ENCODE measurements at regions not wholly inside any gene's neighbourhood (a gene's known extent, or its start where the extent isn't known, plus 50 kb on each side); places are given as distances from the start of the nearest gene placed in this dataset.

DNA sequence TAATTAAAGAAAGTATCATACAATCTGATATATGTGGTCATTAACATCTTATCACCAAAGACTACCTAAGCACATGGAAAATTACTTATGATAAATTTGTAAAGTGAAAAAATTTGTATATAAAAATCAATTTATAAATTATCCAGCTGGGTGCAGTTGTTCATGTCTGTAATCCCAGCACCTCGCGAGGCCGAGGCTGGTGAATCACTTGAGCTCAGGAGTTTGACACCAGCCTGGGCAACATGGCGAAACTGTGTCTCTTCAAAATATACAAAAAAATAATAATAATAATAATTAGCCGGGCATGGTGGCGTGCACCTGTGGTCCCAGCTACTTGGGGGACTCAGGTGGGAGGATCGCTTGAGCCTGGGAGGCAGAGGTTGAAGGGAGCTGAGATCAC lies 82.8 kb upstream of the SYT6 start:
- Histone ChIP-seq H3K4me3 (no peak overlapping the region), H3K27ac (replicated peaks in 1 of 4) (no peak overlapping the region), H3K36me3 (no peaks in the 10 kb centered on the region), H3K4me1 (peaks cover 0 to 5% (median 0%) of the 10 kb centered on the region in 4 donors), H3K9me3 (no peaks in the 10 kb centered on the region), H3K27me3 (no peaks in the 10 kb centered on the region)
- WGBS: 63% methylated on average over 7 of the region's 7 CpGs
- peak; percentile 34 for DNase-seq (ENCODE audit: extremely low spot score)
- no peak for TF ChIP-seq POLR2AphosphoS5 (IDR thresholded peaks at IDR 0.05)
- TF ChIP-seq POLR2A (IDR thresholded peaks at IDR 0.05; ENCODE audit: low read depth): no peak
- TF ChIP-seq, protein P1, sequence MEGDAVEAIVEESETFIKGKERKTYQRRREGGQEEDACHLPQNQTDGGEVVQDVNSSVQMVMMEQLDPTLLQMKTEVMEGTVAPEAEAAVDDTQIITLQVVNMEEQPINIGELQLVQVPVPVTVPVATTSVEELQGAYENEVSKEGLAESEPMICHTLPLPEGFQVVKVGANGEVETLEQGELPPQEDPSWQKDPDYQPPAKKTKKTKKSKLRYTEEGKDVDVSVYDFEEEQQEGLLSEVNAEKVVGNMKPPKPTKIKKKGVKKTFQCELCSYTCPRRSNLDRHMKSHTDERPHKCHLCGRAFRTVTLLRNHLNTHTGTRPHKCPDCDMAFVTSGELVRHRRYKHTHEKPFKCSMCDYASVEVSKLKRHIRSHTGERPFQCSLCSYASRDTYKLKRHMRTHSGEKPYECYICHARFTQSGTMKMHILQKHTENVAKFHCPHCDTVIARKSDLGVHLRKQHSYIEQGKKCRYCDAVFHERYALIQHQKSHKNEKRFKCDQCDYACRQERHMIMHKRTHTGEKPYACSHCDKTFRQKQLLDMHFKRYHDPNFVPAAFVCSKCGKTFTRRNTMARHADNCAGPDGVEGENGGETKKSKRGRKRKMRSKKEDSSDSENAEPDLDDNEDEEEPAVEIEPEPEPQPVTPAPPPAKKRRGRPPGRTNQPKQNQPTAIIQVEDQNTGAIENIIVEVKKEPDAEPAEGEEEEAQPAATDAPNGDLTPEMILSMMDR (IDR thresholded peaks at IDR 0.05): no peak
- no peak for TF ChIP-seq EP300 (IDR thresholded peaks at IDR 0.05)
- intact Hi-C loops (cut with DNase I): no loop called here

DNA sequence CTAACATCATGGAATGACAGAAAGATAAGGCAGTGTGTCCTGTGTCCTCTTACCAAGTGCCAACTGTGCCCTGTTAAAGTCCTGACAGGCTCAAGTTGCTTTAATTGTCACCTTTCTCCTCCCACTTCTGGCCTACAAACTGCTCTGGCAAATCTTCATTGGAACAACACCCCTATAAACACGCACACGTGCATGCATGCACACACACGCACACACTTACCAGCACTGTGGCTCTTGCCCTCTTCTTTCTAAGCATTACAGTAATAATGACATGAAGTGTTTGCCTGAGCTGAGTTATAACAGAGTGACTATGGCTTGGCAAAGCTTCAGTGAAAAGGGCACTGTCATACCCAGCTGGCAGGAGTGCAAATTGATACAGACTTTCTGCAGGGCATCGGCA lies 82.3 kb upstream of the SYT6 start:
- intact Hi-C loops (cut with DNase I): no loop called here
- DNase-seq (ENCODE audit: extremely low spot score): peak; percentile 81
- 70% methylated on average over 4 of the region's 4 CpGs for WGBS
- Histone ChIP-seq H3K4me1 (peaks cover 0 to 5% (median 0%) of the 10 kb centered on the region in 4 donors), H3K27ac (replicated peaks in 1 of 4) (no peak overlapping the region), H3K36me3 (no peaks in the 10 kb centered on the region), H3K27me3 (no peaks in the 10 kb centered on the region), H3K4me3 (no peak overlapping the region), H3K9me3 (no peaks in the 10 kb centered on the region)
- no peak for TF ChIP-seq POLR2A (IDR thresholded peaks at IDR 0.05; ENCODE audit: low read depth)
- TF ChIP-seq EP300 (IDR thresholded peaks at IDR 0.05): no peak
- TF ChIP-seq, protein P1 (IDR thresholded peaks at IDR 0.05): no peak
- TF ChIP-seq POLR2AphosphoS5 (IDR thresholded peaks at IDR 0.05): no peak

DNA sequence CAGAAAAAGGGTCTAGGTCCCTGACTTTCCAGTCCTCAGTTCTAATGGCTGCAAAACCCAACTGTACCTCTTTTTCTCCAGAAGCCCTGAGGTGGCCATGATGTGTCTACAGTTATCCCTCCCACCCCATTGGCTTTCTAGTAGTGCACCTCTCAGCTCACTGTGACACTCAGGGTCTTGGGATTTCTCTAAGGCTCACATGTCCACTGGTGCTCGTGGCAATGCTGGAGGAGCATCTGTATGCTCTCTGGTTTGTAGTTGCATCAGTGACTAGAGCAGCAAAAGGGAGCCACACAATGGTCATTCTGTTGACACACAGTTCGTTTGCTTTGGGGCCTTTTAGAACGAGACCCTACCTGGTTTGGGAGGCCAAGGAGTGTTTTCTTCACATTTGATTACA lies 81.6 kb upstream of the SYT6 start:
- 67% methylated on average over 3 of the region's 3 CpGs for WGBS

DNA sequence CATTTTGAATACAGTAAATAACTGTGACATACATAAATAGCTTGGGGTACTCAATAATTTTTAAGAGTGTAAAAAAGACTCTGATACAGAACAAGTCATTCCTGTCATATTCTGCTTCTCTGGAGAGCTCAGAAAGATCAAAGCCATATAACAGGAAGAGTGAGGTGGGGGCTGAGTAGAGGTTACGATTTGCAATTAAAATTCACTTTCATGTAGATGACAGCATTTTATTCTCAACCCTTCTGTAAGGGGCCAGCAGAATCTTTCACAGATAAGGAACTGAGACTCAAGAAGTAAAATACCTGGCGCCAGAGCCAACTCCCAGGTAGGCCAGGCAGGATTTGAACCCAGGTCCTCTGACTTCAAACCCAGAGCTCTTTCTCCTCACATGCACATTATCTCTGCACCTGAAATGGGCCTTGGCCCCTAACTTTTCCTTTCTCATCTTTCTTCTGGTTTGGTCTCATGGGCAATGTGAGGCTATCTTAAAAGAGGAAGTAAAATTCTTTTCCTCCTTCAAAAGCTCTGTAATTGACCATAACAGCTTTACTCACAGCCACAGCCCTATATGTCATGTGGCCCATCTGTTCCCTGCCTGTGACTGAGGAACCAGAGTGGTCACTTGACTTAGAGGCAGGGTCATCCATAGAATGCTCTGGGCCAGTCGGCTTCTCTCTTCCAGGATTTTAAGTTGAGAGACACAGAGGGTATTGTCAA lies 80.9 kb upstream of the SYT6 start:
- Histone ChIP-seq H3K4me3 (no peak overlapping the region), H3K27me3 (no peaks in the 10 kb centered on the region), H3K36me3 (no peaks in the 10 kb centered on the region), H3K4me1 (peaks cover 0 to 5% (median 0%) of the 10 kb centered on the region in 4 donors), H3K27ac (replicated peaks in 1 of 4) (no peak overlapping the region), H3K9me3 (no peaks in the 10 kb centered on the region)
- WGBS: 73% methylated on average over 3 of the region's 3 CpGs
- TF ChIP-seq, protein P1 (IDR thresholded peaks at IDR 0.05): no peak
- no peak for TF ChIP-seq POLR2AphosphoS5 (IDR thresholded peaks at IDR 0.05)
- no peak for TF ChIP-seq POLR2A (IDR thresholded peaks at IDR 0.05; ENCODE audit: low read depth)
- no peak for TF ChIP-seq EP300 (IDR thresholded peaks at IDR 0.05)
- peak; percentile 87 for DNase-seq (ENCODE audit: extremely low spot score)
- intact Hi-C loops (cut with DNase I): no loop called here

More for the DNA sequence above, 81.6 kb upstream of the SYT6 start:
- H3K9me3 ChIP-seq: no peaks in the 10 kb centered on the region
- no peaks in the 10 kb centered on the region for H3K27me3 ChIP-seq
- peaks cover 0 to 5% (median 0%) of the 10 kb centered on the region in 4 donors for H3K4me1 ChIP-seq
- intact Hi-C loops (cut with DNase I): no loop called here
- no peaks in the 10 kb centered on the region for H3K36me3 ChIP-seq
- no peak overlapping the region for H3K4me3 ChIP-seq
- peak; percentile 91 for DNase-seq (ENCODE audit: extremely low spot score)
- H3K27ac ChIP-seq (replicated peaks in 1 of 4): no peak overlapping the region
- TF ChIP-seq POLR2AphosphoS5 (IDR thresholded peaks at IDR 0.05): no peak

DNA sequence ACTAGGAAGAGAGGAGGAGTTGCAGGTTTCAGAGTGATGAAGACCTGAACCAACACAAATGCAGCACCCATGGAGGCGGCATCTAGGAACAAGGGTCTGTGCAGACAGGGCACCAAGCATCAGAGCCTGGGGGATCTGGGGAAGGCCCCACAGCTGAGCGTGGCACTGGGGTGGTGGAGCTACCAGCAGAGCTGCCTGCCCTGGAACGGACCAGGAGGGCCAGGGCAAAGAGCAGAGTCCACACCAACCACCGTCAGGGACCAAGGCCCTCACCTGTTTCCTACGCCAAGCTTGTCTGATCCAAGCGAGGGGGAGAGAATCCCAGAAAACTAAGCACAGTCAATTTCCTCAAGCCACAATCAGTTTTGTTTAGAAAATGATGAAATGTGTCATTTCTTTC lies 79.0 kb upstream of the SYT6 start:
- no peak overlapping the region for H3K27ac ChIP-seq (replicated peaks in 1 of 4)
- 58% methylated on average over 4 of the region's 6 CpGs for WGBS
- no peak overlapping the region for H3K4me3 ChIP-seq
- H3K27me3 ChIP-seq: no peaks in the 10 kb centered on the region
- intact Hi-C loops (cut with DNase I): no loop called here
- no peak for TF ChIP-seq POLR2A (IDR thresholded peaks at IDR 0.05; ENCODE audit: low read depth)
- no peak for TF ChIP-seq POLR2AphosphoS5 (IDR thresholded peaks at IDR 0.05)
- no peak for TF ChIP-seq EP300 (IDR thresholded peaks at IDR 0.05)
- TF ChIP-seq, protein P1 (IDR thresholded peaks at IDR 0.05): no peak
- peaks cover 0 to 5% (median 0%) of the 10 kb centered on the region in 4 donors for H3K4me1 ChIP-seq
- H3K36me3 ChIP-seq: no peaks in the 10 kb centered on the region
- DNase-seq (ENCODE audit: extremely low spot score): peak; percentile 39
- no peaks in the 10 kb centered on the region for H3K9me3 ChIP-seq

All from esophagus muscularis mucosa (tissue), 4 donors.